Body of pancreas (tissue), 4 donors: ENCODE measurements at regions not wholly inside any gene's neighbourhood (a gene's known extent, or its start where the extent isn't known, plus 50 kb on each side); places are given as distances from the start of the nearest gene placed in this dataset.

Source experiments
- ATAC-seq: fragments of 150-250 bp; one replicate; pipeline ENCODE4 v1.9.1; 2016
- DNase-seq, 4 donors: peaks; one replicate each; pipeline ENCODE4 v3.0.0-alpha.2; 2019
- H3K27ac ChIP-seq, 4 donors: fragments of 200-600 bp; sonication (generic); 1 replicate in 3 of 4; 2 replicates in 1 of 4; pipeline versions ENCODE4 v1.5.1 to v1.6.1; 2016 to 2019; ENCODE audit warnings: mild to moderate bottlenecking in 1 of 4, mixed read lengths in 1 of 4, moderate library complexity in 1 of 4
- H3K27me3 ChIP-seq, 2 donors: fragments of 200-600 bp; sonication (generic); one replicate each; pipeline ENCODE4 v1.6.0; 2016; ENCODE audit warnings: mild to moderate bottlenecking in 1 of 2
- H3K36me3 ChIP-seq, 2 donors: fragments of 200-600 bp; sonication (generic); replicated peaks in 1 of 2; 2 replicates each; pipeline ENCODE4 v1.5.1; 2016; ENCODE audit warnings: low read depth in 2 of 2; ENCODE audit not compliant: insufficient read depth in 1 of 2
- H3K4me1 ChIP-seq: fragments of 200-600 bp; sonication (generic); one replicate; pipeline ENCODE4 v1.6.0; 2016
- H3K4me3 ChIP-seq, 2 donors: fragments of 200-600 bp; sonication (generic); 1 replicate in 1 of 2; 2 replicates in 1 of 2; pipeline ENCODE4 v1.5.1; 2016 to 2019
- H3K9me3 ChIP-seq, 3 donors: fragments of 200-600 bp; sonication (generic); 1 replicate in 2 of 3; 2 replicates in 1 of 3; pipeline ENCODE4 v1.5.1; 2016
- CTCF ChIP-seq, 7 experiments: fragments of 450-650 bp in 4 of 7; fragments of 200-600 bp in 3 of 7; sonication (generic) in 3 of 7; IDR thresholded peaks; one replicate each; pipeline ENCODE4 v1.5.1; 2016 to 2019; ENCODE audit warnings: antibody characterized with exemption in 7 of 7
- POLR2A ChIP-seq, 3 donors: fragments of 450-650 bp; IDR thresholded peaks; one replicate each; pipeline ENCODE4 v1.6.1; 2016; ENCODE audit warnings: antibody characterized with exemption in 3 of 3, mild to moderate bottlenecking in 2 of 3
- WGBS, 2 donors: methylation state at CpG; one replicate each; pipeline ENCODE4 v1.1.5; 2017; 5-methylcytosine and 5-hydroxymethylcytosine counted together
- intact Hi-C: fragments of 100-400 bp; cut with DNase I; formaldehyde crosslinking; loops from one replicate; pipeline ENCODE4 v1.15.1; 2023

GRCh38 chr7:84908196-84908793 lies 278.6 kb downstream of the SEMA3D start:
- no peak overlapping the region for H3K27ac ChIP-seq
- no peak for TF ChIP-seq CTCF (IDR thresholded peaks at IDR 0.05)
- no peaks in the 10 kb centered on the region for H3K4me1 ChIP-seq

GRCh38 chr7:84906889-84907288 lies 280.0 kb downstream of the SEMA3D start:
- TF ChIP-seq POLR2A (IDR thresholded peaks at IDR 0.05): no peak
- no peak for TF ChIP-seq CTCF (IDR thresholded peaks at IDR 0.05)
- DNase-seq: no peak
- no peaks in the 10 kb centered on the region for H3K36me3 ChIP-seq
- H3K4me3 ChIP-seq: no peak overlapping the region
- intact Hi-C loops: no loop called here
- no peaks in the 10 kb centered on the region for H3K9me3 ChIP-seq
- H3K4me1 ChIP-seq: no peaks in the 10 kb centered on the region
- no peak for ATAC-seq
- H3K27ac ChIP-seq: no peak overlapping the region
- 64 to 67% methylated on average over 4 of the region's 4 CpGs for WGBS, 2 donors
- no peaks in the 10 kb centered on the region for H3K27me3 ChIP-seq

More at GRCh38 chr7:84908196-84908793, 278.6 kb downstream of the SEMA3D start:
- no peaks in the 10 kb centered on the region for H3K36me3 ChIP-seq
- intact Hi-C loops: no loop called here
- no peak overlapping the region for H3K4me3 ChIP-seq
- no peaks in the 10 kb centered on the region for H3K27me3 ChIP-seq
- ATAC-seq (no peak), DNase-seq (no peak)
- H3K9me3 ChIP-seq: no peaks in the 10 kb centered on the region

- Histone ChIP-seq H3K4me1 (no peaks in the 10 kb centered on the region), H3K9me3 (no peaks in the 10 kb centered on the region), H3K36me3 (no peaks in the 10 kb centered on the region), H3K27ac (no peak overlapping the region), H3K4me3 (no peak overlapping the region), H3K27me3 (no peaks in the 10 kb centered on the region)
- TF ChIP-seq CTCF (IDR thresholded peaks at IDR 0.05): no peak
- TF ChIP-seq POLR2A (IDR thresholded peaks at IDR 0.05): no peak
- intact Hi-C loops: no loop called here
- ATAC-seq (no peak), DNase-seq (no peak)
These were observed 282.3 kb downstream of the SEMA3D start for GRCh38 chr7:84904561-84904960.

GRCh38 chr7:84901366-84901765 lies 285.5 kb downstream of the SEMA3D start:
- H3K4me3 ChIP-seq: no peak overlapping the region
- no peak for TF ChIP-seq CTCF (IDR thresholded peaks at IDR 0.05)
- no peak for TF ChIP-seq POLR2A (IDR thresholded peaks at IDR 0.05)
- no peak for ATAC-seq
- intact Hi-C loops: no loop called here
- no peaks in the 10 kb centered on the region for H3K36me3 ChIP-seq
- H3K9me3 ChIP-seq: no peaks in the 10 kb centered on the region
- no peaks in the 10 kb centered on the region for H3K4me1 ChIP-seq
- no peak overlapping the region for H3K27ac ChIP-seq
- DNase-seq: no peak
- no peaks in the 10 kb centered on the region for H3K27me3 ChIP-seq

GRCh38 chr7:84900215-84900614 lies 286.6 kb downstream of the SEMA3D start:
- TF ChIP-seq POLR2A (IDR thresholded peaks at IDR 0.05) (no peak), CTCF (IDR thresholded peaks at IDR 0.05) (no peak)
- Histone ChIP-seq H3K36me3 (no peaks in the 10 kb centered on the region), H3K4me3 (no peak overlapping the region), H3K9me3 (no peaks in the 10 kb centered on the region), H3K4me1 (no peaks in the 10 kb centered on the region), H3K27me3 (no peaks in the 10 kb centered on the region), H3K27ac (no peak overlapping the region)
- ATAC-seq (no peak), DNase-seq (no peak)
- intact Hi-C loops: no loop called here
- 48 to 56% methylated on average over 3 of the region's 3 CpGs for WGBS, 2 donors
